DOHH2 (cell line): ENCODE measurements at regions not wholly inside any gene's neighbourhood (a gene's known extent, or its start where the extent isn't known, plus 50 kb on each side); places are given as distances from the start of the nearest gene placed in this dataset.

Experiments
- H3F3A ChIP-seq: fragments of 200-600 bp; sonication (generic), shearing (Covaris generic); 2 replicates; pipeline ENCODE4 v1.6.0; 2016; ENCODE audit warnings: antibody characterized with exemption, mild to moderate bottlenecking; ENCODE audit not compliant: control insufficient read depth, insufficient read depth
- H3K27ac ChIP-seq: fragments of 200-600 bp; sonication (generic); 2 replicates; pipeline ENCODE4 v1.5.1; 2014; ENCODE audit warnings: low read depth, mild to moderate bottlenecking, low read length, moderate library complexity
- H3K27me3 ChIP-seq: fragments of 200-600 bp; sonication (generic); 2 replicates; pipeline ENCODE4 v1.6.1; 2014; ENCODE audit warnings: mild to moderate bottlenecking, low read length, mixed read lengths; ENCODE audit not compliant: control insufficient read depth
- H3K36me3 ChIP-seq: fragments of 200-600 bp; sonication (generic); 2 replicates; pipeline ENCODE4 v1.6.1; 2014; ENCODE audit warnings: mild to moderate bottlenecking, low read length, moderate library complexity, mixed read lengths; ENCODE audit not compliant: control insufficient read depth
- H3K4me1 ChIP-seq: fragments of 200-600 bp; sonication (generic); 2 replicates; pipeline ENCODE4 v1.6.1; 2014; ENCODE audit warnings: mild to moderate bottlenecking, low read length, mixed read lengths; ENCODE audit not compliant: control insufficient read depth
- H3K4me2 ChIP-seq: fragments of 200-600 bp; sonication (generic); 2 replicates; pipeline ENCODE4 v1.6.0; 2014; ENCODE audit warnings: mild to moderate bottlenecking, low read length, moderate library complexity
- H3K4me3 ChIP-seq: fragments of 200-600 bp; sonication (generic); 2 replicates; pipeline ENCODE4 v1.5.1; 2014; ENCODE audit warnings: mild to moderate bottlenecking, low read length, mixed read lengths
- H3K79me2 ChIP-seq: fragments of 200-600 bp; sonication (generic); 2 replicates; pipeline ENCODE4 v1.6.1; 2014; ENCODE audit warnings: mild to moderate bottlenecking, low read length, mixed read lengths; ENCODE audit not compliant: control insufficient read depth
- H3K9me2 ChIP-seq: fragments of 200-600 bp; sonication (generic); replicated peaks from 2 replicates; pipeline ENCODE4 v1.6.1; 2014; ENCODE audit warnings: mild to moderate bottlenecking, low read length, mixed read lengths; ENCODE audit not compliant: control insufficient read depth
- H3K9me3 ChIP-seq: fragments of 200-600 bp; sonication (generic); 2 replicates; pipeline ENCODE4 v1.6.1; 2014; ENCODE audit warnings: antibody characterized with exemption, low read length, mixed read lengths; ENCODE audit not compliant: control insufficient read depth, insufficient read depth
- H4K20me1 ChIP-seq: fragments of 200-600 bp; sonication (generic); 2 replicates; pipeline ENCODE4 v1.6.0; 2014; ENCODE audit warnings: low read depth, mild to moderate bottlenecking, antibody characterized with exemption, low read length, moderate library complexity; ENCODE audit not compliant: control insufficient read depth, insufficient read depth
- EZH2phosphoT487 ChIP-seq: fragments of 200-600 bp; sonication (generic); IDR thresholded peaks from 2 replicates; pipeline ENCODE4 v1.6.1; 2017; ENCODE audit warnings: borderline replicate concordance, mild to moderate bottlenecking, antibody characterized with exemption, low read length, moderate library complexity, mixed read lengths
- TF ChIP-seq, protein P1 (sequence below): fragments of 200-600 bp; sonication (generic); IDR thresholded peaks from one replicate; pipeline ENCODE4 v1.5.1; 2014; ENCODE audit warnings: antibody characterized with exemption, mild to moderate bottlenecking, low read depth, low read length; ENCODE audit not compliant: poor library complexity, severe bottlenecking

DNA sequence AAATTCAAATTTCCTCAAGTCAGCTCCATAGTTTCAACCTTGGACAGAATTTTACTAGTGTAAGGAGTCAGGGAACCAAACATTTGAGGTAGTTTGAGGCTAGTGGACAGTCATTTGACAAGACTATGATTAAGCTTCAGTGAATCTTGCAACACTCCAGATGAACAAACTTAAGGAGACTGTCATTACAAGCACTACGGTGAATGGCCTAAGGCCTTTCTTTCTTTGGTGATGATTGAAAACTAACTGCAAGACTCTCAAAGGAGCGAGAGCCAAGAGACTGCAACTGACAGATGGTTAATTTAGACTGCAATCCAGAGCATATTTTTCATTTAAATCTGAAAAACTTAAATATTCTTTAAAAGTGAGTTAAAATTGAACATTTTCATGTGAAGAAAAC, 272.3 kb upstream of the NECTIN3 start:
- Histone ChIP-seq H3F3A (no peaks in the 10 kb centered on the region), H3K36me3 (no peaks in the 10 kb centered on the region), H3K4me1 (no peaks in the 10 kb centered on the region), H3K79me2 (no peaks in the 10 kb centered on the region), H3K4me3 (no peak overlapping the region), H4K20me1 (no peaks in the 10 kb centered on the region), H3K27ac (no peak overlapping the region), H3K27me3 (no peaks in the 10 kb centered on the region), H3K9me2 (no peaks in the 10 kb centered on the region), H3K4me2 (no peak overlapping the region), H3K9me3 (no peaks in the 10 kb centered on the region)
- no peak for TF ChIP-seq EZH2phosphoT487
- TF ChIP-seq, protein P1, sequence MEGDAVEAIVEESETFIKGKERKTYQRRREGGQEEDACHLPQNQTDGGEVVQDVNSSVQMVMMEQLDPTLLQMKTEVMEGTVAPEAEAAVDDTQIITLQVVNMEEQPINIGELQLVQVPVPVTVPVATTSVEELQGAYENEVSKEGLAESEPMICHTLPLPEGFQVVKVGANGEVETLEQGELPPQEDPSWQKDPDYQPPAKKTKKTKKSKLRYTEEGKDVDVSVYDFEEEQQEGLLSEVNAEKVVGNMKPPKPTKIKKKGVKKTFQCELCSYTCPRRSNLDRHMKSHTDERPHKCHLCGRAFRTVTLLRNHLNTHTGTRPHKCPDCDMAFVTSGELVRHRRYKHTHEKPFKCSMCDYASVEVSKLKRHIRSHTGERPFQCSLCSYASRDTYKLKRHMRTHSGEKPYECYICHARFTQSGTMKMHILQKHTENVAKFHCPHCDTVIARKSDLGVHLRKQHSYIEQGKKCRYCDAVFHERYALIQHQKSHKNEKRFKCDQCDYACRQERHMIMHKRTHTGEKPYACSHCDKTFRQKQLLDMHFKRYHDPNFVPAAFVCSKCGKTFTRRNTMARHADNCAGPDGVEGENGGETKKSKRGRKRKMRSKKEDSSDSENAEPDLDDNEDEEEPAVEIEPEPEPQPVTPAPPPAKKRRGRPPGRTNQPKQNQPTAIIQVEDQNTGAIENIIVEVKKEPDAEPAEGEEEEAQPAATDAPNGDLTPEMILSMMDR = no peak

DNA sequence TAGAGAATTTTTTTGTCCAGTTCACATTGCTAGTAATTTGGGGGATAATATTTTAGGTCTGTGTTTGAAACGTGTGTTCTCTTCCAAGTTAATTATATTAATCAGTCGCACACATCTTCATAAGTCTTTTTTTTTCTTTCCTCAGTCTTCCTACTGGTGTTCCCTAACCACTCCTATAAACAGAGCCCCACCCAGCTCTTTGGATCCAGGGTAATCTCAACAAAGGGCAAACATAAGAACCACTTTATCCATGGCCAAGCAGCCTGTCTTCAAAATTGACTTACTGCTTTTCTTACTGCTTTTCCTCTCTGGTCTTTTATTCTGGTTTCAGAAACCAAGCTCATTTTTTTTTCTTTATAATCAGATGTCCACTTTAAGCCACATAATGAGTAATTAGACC, 266.8 kb upstream of the NECTIN3 start:
- Histone ChIP-seq H3K9me2 (no peaks in the 10 kb centered on the region), H3K27me3 (no peaks in the 10 kb centered on the region), H3K4me3 (no peak overlapping the region), H3K4me2 (no peak overlapping the region), H3K79me2 (no peaks in the 10 kb centered on the region), H3K9me3 (no peaks in the 10 kb centered on the region), H3K36me3 (no peaks in the 10 kb centered on the region), H3K27ac (no peak overlapping the region), H3F3A (no peaks in the 10 kb centered on the region), H3K4me1 (no peaks in the 10 kb centered on the region), H4K20me1 (no peaks in the 10 kb centered on the region)
- TF ChIP-seq, protein P1 = no peak
- no peak for TF ChIP-seq EZH2phosphoT487

DNA sequence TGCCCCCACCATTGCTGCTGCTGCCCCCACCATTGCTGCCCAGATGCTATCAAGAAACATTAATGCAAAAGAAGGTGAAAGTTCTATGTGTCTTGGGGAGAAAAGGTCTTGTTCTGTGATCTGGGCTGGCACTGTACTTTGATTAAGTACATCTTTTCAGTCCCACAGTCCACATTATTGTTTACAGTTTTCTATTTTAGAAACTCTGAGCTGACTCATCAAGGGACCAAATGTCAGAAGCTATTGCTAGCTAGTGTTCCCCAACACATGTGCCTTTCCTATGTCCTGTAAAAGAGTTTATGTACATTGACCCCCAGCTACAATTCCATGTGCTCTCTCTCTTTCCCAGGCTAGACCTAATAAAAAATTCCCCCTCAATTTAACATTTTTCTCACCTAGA, 264.7 kb upstream of the NECTIN3 start:
- no peak overlapping the region for H3K27ac ChIP-seq
- no peaks in the 10 kb centered on the region for H3K36me3 ChIP-seq
- no peaks in the 10 kb centered on the region for H4K20me1 ChIP-seq
- no peaks in the 10 kb centered on the region for H3K9me3 ChIP-seq
- H3K79me2 ChIP-seq = no peaks in the 10 kb centered on the region
- no peak overlapping the region for H3K4me2 ChIP-seq
- TF ChIP-seq, protein P1 = no peak
- TF ChIP-seq EZH2phosphoT487 = no peak
- no peak overlapping the region for H3K4me3 ChIP-seq
- no peaks in the 10 kb centered on the region for H3F3A ChIP-seq
- H3K4me1 ChIP-seq = no peaks in the 10 kb centered on the region
- H3K9me2 ChIP-seq = no peaks in the 10 kb centered on the region
- no peaks in the 10 kb centered on the region for H3K27me3 ChIP-seq

DNA sequence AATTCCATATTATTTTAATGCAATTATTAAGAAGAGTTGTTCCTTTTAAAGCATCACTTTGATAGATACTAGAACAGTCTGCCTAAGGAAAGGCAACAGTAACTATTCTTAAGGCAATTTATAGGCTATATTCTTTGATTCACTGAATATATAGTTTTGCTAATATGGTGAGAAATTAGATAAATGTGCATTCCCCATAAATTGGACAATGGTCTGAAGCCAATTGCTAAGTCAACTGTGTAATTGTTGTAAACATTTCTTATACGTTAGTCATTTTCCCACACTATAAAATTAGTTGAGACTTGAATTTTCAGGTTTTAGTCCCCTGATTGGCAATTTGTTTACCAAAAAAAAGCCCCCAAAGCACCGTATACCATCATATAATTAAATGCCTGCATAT, 263.0 kb upstream of the NECTIN3 start:
- Histone ChIP-seq H3K27me3 (no peaks in the 10 kb centered on the region), H3K79me2 (no peaks in the 10 kb centered on the region), H3K9me3 (no peaks in the 10 kb centered on the region), H3K4me3 (no peak overlapping the region), H3K4me1 (no peaks in the 10 kb centered on the region), H3F3A (no peaks in the 10 kb centered on the region), H3K36me3 (no peaks in the 10 kb centered on the region), H3K27ac (no peak overlapping the region), H3K4me2 (no peak overlapping the region), H4K20me1 (no peaks in the 10 kb centered on the region), H3K9me2 (no peaks in the 10 kb centered on the region)
- no peak for TF ChIP-seq EZH2phosphoT487
